ENCODE measurements at regions not wholly inside any gene's neighbourhood (a gene's known extent, or its start where the extent isn't known, plus 50 kb on each side); places are given as distances from the start of the nearest gene placed in this dataset.

DNA sequence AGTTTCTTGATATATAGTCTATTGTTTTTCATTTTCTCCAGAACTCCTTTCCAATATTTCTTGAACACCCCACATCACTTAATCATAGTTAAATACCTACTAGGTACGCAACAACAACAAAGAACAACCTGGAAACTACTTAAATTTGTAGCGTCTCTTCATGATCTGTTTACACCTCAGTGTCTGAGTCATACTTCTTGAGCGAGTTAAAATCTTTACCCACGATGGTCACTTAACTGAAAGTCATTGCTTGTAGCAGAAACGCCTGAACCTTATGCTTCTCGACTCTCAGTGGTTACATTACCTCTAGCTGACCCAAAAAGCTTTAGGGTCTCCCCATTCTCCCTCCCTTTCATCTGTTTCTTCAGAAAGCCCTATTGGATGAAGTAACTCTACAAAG lies 131.3 kb downstream of the EN1 start:
- Histone ChIP-seq H2AFZ (ENCODE audit: low read depth, low read length) (no peak overlapping the region), H3K36me3 (ENCODE audit: insufficient read depth, low read length) (no peaks in the 10 kb centered on the region), H3K4me2 (ENCODE audit: low read length) (no peak overlapping the region), H3K9me3 (ENCODE audit: insufficient read depth, low read depth, low read length) (no peaks in the 10 kb centered on the region), H3K4me1 (ENCODE audit: insufficient read depth, low read length) (no peaks in the 10 kb centered on the region), H3K27ac (ENCODE audit: low read depth, low read length) (no peak overlapping the region), H3K9ac (ENCODE audit: low read length) (no peak overlapping the region), H3K79me2 (ENCODE audit: insufficient read depth, low read length) (no peaks in the 10 kb centered on the region), H4K20me1 (ENCODE audit: insufficient read depth, low read length) (no peaks in the 10 kb centered on the region), H3K27me3 (ENCODE audit: insufficient read depth, low read length) (no peaks in the 10 kb centered on the region), H3K4me3 (ENCODE audit: insufficient read depth, low read depth, low read length) (no peak overlapping the region)
- H3K27ac Mint-ChIP-seq (ENCODE audit: unreplicated experiment): no peak overlapping the region
- H3K36me3 Mint-ChIP-seq (ENCODE audit: low read depth, unreplicated experiment): no peaks in the 10 kb centered on the region
- TF ChIP-seq, protein P1, sequence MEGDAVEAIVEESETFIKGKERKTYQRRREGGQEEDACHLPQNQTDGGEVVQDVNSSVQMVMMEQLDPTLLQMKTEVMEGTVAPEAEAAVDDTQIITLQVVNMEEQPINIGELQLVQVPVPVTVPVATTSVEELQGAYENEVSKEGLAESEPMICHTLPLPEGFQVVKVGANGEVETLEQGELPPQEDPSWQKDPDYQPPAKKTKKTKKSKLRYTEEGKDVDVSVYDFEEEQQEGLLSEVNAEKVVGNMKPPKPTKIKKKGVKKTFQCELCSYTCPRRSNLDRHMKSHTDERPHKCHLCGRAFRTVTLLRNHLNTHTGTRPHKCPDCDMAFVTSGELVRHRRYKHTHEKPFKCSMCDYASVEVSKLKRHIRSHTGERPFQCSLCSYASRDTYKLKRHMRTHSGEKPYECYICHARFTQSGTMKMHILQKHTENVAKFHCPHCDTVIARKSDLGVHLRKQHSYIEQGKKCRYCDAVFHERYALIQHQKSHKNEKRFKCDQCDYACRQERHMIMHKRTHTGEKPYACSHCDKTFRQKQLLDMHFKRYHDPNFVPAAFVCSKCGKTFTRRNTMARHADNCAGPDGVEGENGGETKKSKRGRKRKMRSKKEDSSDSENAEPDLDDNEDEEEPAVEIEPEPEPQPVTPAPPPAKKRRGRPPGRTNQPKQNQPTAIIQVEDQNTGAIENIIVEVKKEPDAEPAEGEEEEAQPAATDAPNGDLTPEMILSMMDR (IDR thresholded peaks at IDR 0.05; ENCODE audit: insufficient read depth, low read depth, low read length): no peak
- TF ChIP-seq EZH2 (IDR thresholded peaks at IDR 0.05; ENCODE audit: insufficient read depth, low read length): no peak
- no peaks in the 10 kb centered on the region for H3K4me1 Mint-ChIP-seq (ENCODE audit: low read depth, unreplicated experiment)
- H3K9me3 Mint-ChIP-seq (ENCODE audit: unreplicated experiment): peaks cover 3% of the 10 kb centered on the region
- no peak for FAIRE-seq
- DNase-seq (ENCODE audit: low read depth): no peak
- no peak overlapping the region for H3K4me3 Mint-ChIP-seq (ENCODE audit: unreplicated experiment)
- peaks cover 36% of the 10 kb centered on the region for H3K27me3 Mint-ChIP-seq (ENCODE audit: low read depth, unreplicated experiment)

GRCh38 chr2:118714118-118714517 lies 133.3 kb downstream of the EN1 start:
- Mint-ChIP-seq H3K36me3 (ENCODE audit: low read depth, unreplicated experiment) (no peaks in the 10 kb centered on the region), H3K4me3 (ENCODE audit: unreplicated experiment) (no peak overlapping the region), H3K27ac (ENCODE audit: unreplicated experiment) (no peak overlapping the region), H3K4me1 (ENCODE audit: low read depth, unreplicated experiment) (no peaks in the 10 kb centered on the region), H3K27me3 (ENCODE audit: low read depth, unreplicated experiment) (peaks cover 29% of the 10 kb centered on the region), H3K9me3 (ENCODE audit: unreplicated experiment) (peaks cover 7% of the 10 kb centered on the region)
- no peak for DNase-seq (ENCODE audit: low read depth)
- no peaks in the 10 kb centered on the region for H3K4me1 ChIP-seq (ENCODE audit: insufficient read depth, low read length)
- no peaks in the 10 kb centered on the region for H3K9me3 ChIP-seq (ENCODE audit: insufficient read depth, low read depth, low read length)
- no peaks in the 10 kb centered on the region for H4K20me1 ChIP-seq (ENCODE audit: insufficient read depth, low read length)
- H3K27ac ChIP-seq (ENCODE audit: low read depth, low read length): no peak overlapping the region
- no peak overlapping the region for H2AFZ ChIP-seq (ENCODE audit: low read depth, low read length)
- no peak overlapping the region for H3K4me2 ChIP-seq (ENCODE audit: low read length)
- no peak overlapping the region for H3K9ac ChIP-seq (ENCODE audit: low read length)
- H3K36me3 ChIP-seq (ENCODE audit: insufficient read depth, low read length): no peaks in the 10 kb centered on the region
- H3K27me3 ChIP-seq (ENCODE audit: insufficient read depth, low read length): no peaks in the 10 kb centered on the region
- H3K4me3 ChIP-seq (ENCODE audit: insufficient read depth, low read depth, low read length): no peak overlapping the region
- no peaks in the 10 kb centered on the region for H3K79me2 ChIP-seq (ENCODE audit: insufficient read depth, low read length)
- TF ChIP-seq, protein P1 (IDR thresholded peaks at IDR 0.05; ENCODE audit: insufficient read depth, low read depth, low read length): no peak
- TF ChIP-seq EZH2 (IDR thresholded peaks at IDR 0.05; ENCODE audit: insufficient read depth, low read length): no peak
- FAIRE-seq: no peak

GRCh38 chr2:118711603-118712002 lies 135.8 kb downstream of the EN1 start:
- H2AFZ ChIP-seq (ENCODE audit: low read depth, low read length): no peak overlapping the region
- H3K9ac ChIP-seq (ENCODE audit: low read length): no peak overlapping the region

More at GRCh38 chr2:118711603-118712002, 135.8 kb downstream of the EN1 start:
- Mint-ChIP-seq H3K36me3 (ENCODE audit: low read depth, unreplicated experiment) (no peaks in the 10 kb centered on the region), H3K9me3 (ENCODE audit: unreplicated experiment) (peaks cover 7% of the 10 kb centered on the region), H3K4me1 (ENCODE audit: low read depth, unreplicated experiment) (no peaks in the 10 kb centered on the region), H3K4me3 (ENCODE audit: unreplicated experiment) (no peak overlapping the region), H3K27ac (ENCODE audit: unreplicated experiment) (no peak overlapping the region), H3K27me3 (ENCODE audit: low read depth, unreplicated experiment) (peaks cover 22% of the 10 kb centered on the region)
- no peaks in the 10 kb centered on the region for H3K27me3 ChIP-seq (ENCODE audit: insufficient read depth, low read length)
- H3K9me3 ChIP-seq (ENCODE audit: insufficient read depth, low read depth, low read length): no peaks in the 10 kb centered on the region
- H3K4me2 ChIP-seq (ENCODE audit: low read length): no peak overlapping the region
- no peak overlapping the region for H3K27ac ChIP-seq (ENCODE audit: low read depth, low read length)
- H3K79me2 ChIP-seq (ENCODE audit: insufficient read depth, low read length): no peaks in the 10 kb centered on the region
- DNase-seq (ENCODE audit: low read depth) (no peak), FAIRE-seq (no peak)
- H4K20me1 ChIP-seq (ENCODE audit: insufficient read depth, low read length): no peaks in the 10 kb centered on the region
- TF ChIP-seq, protein P1 (IDR thresholded peaks at IDR 0.05; ENCODE audit: insufficient read depth, low read depth, low read length): no peak
- no peak for TF ChIP-seq EZH2 (IDR thresholded peaks at IDR 0.05; ENCODE audit: insufficient read depth, low read length)
- H3K4me1 ChIP-seq (ENCODE audit: insufficient read depth, low read length): no peaks in the 10 kb centered on the region
- no peaks in the 10 kb centered on the region for H3K36me3 ChIP-seq (ENCODE audit: insufficient read depth, low read length)
- no peak overlapping the region for H3K4me3 ChIP-seq (ENCODE audit: insufficient read depth, low read depth, low read length)
